T follicular helper cell (primary cell): ENCODE measurements at regions not wholly inside any gene's neighbourhood (a gene's known extent, or its start where the extent isn't known, plus 50 kb on each side); places are given as distances from the start of the nearest gene placed in this dataset.
A peak's percentile ranks its signal among the peaks of the same experiment; 100 is the strongest.
"Not testable (repeated sequence)": the region's sequence is repeated elsewhere in the genome, so short reads cannot be mapped to it uniquely, and the experiment has no call there.

Experiments used
- DNase-seq: peaks from one replicate; pipeline ENCODE4 v3.0.0-alpha.2; 2020; ENCODE audit warnings: low read depth

GRCh38 chr10:6925146-6925545 lies 345.1 kb upstream of the PRKCQ start:
- no peak for DNase-seq

- no peak for DNase-seq
These were observed 344.1 kb upstream of the PRKCQ start for GRCh38 chr10:6924166-6924565.

DNA sequence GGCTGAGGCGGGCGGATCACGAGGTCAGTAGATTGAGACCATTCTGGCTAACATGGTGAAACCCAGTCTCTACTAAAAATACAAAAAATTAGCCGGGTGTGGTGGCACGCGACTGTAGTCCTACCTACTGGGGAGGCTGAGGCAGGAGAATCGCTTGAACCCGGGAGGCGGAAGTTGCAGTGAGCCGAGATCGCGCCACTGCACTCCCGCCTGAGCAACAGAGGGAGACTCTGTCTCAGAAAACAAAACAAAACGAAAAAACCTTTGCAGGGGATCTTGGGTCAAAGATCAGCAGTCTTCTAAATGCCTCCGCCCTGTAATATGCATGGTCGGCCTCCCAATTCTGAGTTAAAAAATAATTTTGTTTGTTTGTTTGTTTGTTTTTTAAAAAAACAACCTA lies 340.9 kb upstream of the PRKCQ start:
- not testable (repeated sequence) for DNase-seq

DNA sequence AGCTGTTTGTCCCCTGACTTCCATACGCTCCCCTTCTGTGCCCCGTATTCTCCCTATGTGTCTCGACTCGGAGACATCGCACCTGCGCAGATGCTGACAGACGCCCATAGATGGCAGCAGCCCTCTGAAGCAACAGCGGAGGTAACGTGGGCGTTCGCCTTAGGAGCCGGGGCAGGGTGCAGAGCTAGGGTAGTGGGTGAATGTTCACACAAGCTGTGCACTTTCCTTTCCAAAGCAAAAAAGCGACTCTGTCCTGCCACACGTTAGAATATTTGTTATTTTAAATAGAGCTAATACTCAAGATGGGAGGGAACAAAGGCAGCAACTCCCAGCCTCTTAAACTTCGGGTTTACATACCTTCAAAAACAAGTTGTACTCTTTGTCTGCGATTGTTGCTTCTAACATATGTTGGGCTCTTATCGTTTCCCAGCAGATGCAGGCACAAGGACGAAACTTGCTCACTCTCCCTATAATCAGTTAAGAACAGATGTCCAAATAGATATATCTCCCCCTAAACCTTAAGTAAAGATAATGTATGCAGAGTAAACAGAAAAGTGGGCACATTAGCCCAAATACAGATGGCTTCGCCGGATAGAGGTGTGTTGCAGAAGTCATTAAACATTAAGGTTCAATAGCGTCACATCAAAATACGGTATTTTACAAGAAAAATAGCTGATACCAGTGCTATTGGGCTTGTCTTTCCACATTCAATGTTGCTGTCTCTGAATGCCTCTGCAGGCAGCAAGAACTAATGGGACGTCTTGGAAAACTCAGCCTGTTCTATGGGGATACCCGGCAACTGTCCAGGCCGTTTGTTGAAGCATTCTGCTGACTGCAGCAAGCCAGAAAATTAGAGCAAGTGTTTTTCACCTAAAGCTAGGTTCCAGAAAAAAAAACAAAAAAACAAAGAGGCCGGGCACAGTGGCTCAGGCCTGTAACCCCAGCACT lies 340.3 kb upstream of the PRKCQ start:
- DNase-seq: peak; percentile 59

- no peak for DNase-seq
These were observed 339.0 kb upstream of the PRKCQ start for GRCh38 chr10:6919077-6919476.

- peak; percentile 52 for DNase-seq
These were observed 338.2 kb upstream of the PRKCQ start for GRCh38 chr10:6918305-6918704.

GRCh38 chr10:6917125-6917524 lies 337.0 kb upstream of the PRKCQ start:
- no peak for DNase-seq

DNA sequence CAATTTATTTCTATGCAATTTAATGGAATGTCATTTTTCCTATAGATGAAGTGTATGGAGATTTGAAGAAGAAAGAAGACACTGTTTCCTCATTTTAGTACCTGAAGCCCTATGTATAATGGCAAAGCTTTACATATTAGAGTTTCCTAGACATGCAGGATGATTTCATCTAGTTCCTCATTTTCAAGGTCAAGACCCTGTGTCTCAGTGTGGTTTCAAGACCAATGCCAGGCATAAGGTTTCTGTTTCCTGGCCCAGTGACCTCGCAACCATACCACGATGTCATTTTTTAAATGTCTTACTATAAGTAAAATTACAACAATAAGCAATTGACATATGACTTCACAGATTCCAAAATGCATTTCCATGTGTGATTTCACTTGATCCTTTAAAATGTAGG lies 336.5 kb upstream of the PRKCQ start:
- no peak for DNase-seq

DNA sequence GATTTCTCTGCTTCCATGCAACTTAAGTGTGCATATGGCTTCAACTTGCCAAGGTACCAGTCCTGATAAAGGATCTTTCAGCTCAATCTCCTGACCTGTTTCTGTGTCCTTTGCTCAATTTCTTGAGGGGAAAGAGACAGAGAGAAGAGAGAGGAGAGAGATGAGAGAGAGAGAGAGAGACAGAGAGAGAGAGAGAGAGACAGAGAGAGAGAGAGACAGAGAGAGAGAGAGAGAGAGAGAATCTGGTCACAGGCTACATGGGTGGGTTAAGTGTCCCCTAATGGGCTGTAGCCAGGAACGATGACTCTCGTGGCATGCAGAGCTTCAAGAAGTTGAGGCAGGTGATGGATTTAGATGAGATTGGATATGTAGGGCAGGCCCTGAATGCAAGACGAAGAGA lies 335.2 kb upstream of the PRKCQ start:
- no peak for DNase-seq

GRCh38 chr10:6912929-6913328 lies 332.9 kb upstream of the PRKCQ start:
- DNase-seq: no peak

GRCh38 chr10:6912424-6912823 lies 332.3 kb upstream of the PRKCQ start:
- no peak for DNase-seq

GRCh38 chr10:6912021-6912420 lies 331.9 kb upstream of the PRKCQ start:
- DNase-seq: no peak

- no peak for DNase-seq
These were observed 330.0 kb upstream of the PRKCQ start for GRCh38 chr10:6909905-6910560.

DNA sequence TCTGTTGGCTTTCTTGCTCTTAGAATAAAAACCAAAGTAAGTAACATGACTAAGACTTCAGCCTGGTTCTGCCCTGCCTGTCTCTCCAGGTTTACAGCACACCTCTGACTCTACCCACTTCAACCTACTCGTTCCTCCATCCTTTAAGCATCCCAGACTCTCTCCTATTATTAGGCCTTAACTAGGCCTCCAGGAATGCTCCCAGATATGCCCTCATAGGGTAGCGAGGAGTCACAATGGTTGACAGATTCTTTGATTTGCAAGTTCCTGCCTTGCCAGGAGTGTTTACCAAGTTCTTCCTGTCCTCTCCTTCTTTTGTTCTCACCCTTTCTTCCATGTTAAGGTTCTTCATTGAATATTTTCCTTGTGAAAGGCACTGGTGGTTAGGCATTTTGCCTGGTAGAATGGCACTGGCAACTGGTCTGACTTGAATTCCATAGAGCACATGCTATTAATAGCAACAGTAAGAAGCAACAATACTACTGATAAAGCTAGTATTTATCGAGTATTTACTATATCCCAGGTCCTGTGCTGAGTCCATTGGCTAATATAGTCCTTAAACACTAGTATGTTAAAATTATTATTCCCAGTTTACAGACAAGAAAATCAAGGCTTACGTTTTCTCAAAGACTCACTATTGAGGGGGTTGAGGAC lies 327.9 kb upstream of the PRKCQ start:
- no peak for DNase-seq

DNA sequence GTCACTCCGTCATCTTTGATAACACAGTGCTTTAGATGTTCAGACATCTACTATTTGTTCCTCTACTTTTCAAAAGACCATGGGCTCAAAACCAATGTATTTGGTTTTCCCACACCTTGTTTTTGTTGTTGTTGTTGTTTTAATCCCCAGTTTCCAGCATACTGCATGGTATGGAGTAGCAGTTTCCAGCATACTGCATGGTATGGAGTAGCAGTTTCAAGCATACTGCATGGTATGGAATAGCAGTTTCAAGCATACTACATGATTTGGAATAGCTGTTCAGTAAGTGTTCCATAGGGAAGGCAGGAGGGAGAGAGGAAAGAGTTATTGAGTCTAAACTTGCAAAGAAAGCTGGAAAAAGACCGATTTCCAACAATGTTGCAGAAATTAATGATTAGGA lies 314.3 kb upstream of the PRKCQ start:
- DNase-seq: no peak

- DNase-seq: no peak
These were observed 312.8 kb upstream of the PRKCQ start for GRCh38 chr10:6892864-6893263.

DNA sequence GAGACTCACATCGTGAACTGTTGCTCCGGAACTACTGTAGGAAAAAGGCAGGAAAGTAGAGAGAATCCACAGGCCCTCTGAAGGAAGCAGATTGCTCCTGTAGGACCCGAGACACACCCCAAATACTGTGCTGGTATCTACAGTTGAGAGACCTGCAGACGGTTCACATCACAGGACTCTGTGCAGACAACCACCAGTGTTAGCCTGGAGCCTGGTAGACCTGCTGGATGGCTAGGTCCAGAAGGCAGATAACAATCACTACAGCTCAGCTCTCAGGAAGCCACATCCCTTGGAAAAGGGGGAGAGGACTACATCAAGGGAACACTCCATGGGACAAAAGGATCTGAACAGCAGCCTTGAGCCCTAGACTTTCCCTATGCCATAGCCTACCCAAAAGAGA lies 311.8 kb upstream of the PRKCQ start:
- no peak for DNase-seq

- DNase-seq: no peak
These were observed 309.6 kb upstream of the PRKCQ start for GRCh38 chr10:6889718-6890117.

DNA sequence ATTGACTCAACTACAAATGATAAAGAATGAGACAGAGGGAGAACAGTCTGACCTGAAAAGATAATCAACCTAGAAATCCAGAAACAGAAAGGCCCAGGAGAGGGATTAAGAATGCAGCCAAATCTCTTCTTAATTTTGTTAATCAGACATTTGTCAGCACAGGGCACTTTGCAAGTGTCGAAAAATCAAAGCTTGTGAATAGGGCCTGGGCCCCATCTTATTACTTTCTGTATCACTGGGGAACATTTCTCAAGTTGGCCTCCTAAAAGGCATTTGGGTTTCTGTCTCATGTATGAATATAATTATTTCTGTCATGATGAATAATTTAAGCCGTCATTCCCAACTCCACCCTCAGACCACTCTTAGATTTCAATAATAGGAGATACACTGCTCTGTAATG lies 308.4 kb upstream of the PRKCQ start:
- DNase-seq: no peak

DNA sequence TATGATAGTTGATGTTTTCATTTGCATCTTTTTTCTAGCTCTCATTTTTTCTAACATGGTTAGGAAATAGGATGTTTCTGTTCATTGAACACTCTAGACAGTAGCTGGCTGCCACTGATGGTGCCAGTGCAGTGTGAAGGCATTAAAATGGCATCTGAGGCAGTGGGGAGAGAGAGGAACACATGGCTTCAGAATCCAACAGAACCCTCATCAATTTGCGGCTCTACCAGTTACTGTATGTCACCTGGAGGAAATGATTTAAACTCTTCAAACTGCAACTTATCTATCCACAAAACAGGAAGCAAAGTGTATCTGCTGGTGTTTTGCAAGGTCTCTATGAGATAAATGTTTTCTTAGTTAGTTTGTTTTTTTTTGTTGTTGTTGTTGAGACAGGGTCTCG lies 305.2 kb upstream of the PRKCQ start:
- DNase-seq: no peak

DNA sequence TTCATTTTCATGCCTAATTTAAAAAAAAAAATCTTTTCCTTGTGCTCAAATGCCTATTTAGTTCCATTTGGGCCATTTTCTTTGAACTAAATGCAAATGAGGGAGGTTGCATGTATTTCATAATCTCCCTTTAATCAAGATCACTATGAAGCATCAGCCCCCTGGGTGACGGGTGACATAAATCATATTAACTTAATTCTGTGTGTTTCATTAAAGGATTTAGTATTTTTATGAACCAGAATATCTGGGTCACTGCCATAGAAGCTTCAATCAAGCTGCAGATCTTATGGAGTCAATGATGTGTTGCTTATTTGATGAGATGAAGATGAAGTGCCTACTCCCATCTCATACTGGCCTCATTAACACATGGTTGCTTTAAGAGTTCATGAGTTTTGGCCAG lies 301.9 kb upstream of the PRKCQ start:
- DNase-seq: no peak

GRCh38 chr10:6877722-6878392 lies 297.8 kb upstream of the PRKCQ start:
- DNase-seq: no peak
